Activated T-cell treated with anti-CD3 and anti-CD28 coated beads for 48 hours (primary cell): ENCODE measurements at regions not wholly inside any gene's neighbourhood (a gene's known extent, or its start where the extent isn't known, plus 50 kb on each side); places are given as distances from the start of the nearest gene placed in this dataset.

ENCODE experiments used
- DNase-seq: peaks from one replicate; pipeline ENCODE4 v3.0.0-alpha.2; 2020; ENCODE audit warnings: low read depth

GRCh38 chr12:29051221-29051620 lies 97.9 kb upstream of the FAR2 start:
- no peak for DNase-seq

- no peak for DNase-seq
These were observed 95.5 kb upstream of the FAR2 start for GRCh38 chr12:29053567-29053966.

GRCh38 chr12:29054858-29055663 lies 94.0 kb upstream of the FAR2 start:
- DNase-seq, result no peak

GRCh38 chr12:29066011-29066588 lies 83.0 kb upstream of the FAR2 start:
- DNase-seq, result no peak

- no peak for DNase-seq
These were observed 81.6 kb upstream of the FAR2 start for GRCh38 chr12:29067430-29067829.

GRCh38 chr12:29070309-29070708 lies 78.8 kb upstream of the FAR2 start:
- DNase-seq, result no peak

GRCh38 chr12:29071099-29071498 lies 78.0 kb upstream of the FAR2 start:
- no peak for DNase-seq

GRCh38 chr12:29072631-29073030 lies 76.4 kb upstream of the FAR2 start:
- DNase-seq, result no peak

GRCh38 chr12:29073631-29074239 lies 75.3 kb upstream of the FAR2 start:
- no peak for DNase-seq

GRCh38 chr12:29081101-29081500 lies 68.0 kb upstream of the FAR2 start:
- DNase-seq, result no peak

GRCh38 chr12:29082522-29082921 lies 66.6 kb upstream of the FAR2 start:
- DNase-seq, result no peak

- DNase-seq, result no peak
These were observed 62.5 kb upstream of the FAR2 start for GRCh38 chr12:29086325-29087271.

GRCh38 chr12:29088611-29089219 lies 60.4 kb upstream of the FAR2 start:
- DNase-seq, result no peak
